ENCODE measurements at regions not wholly inside any gene's neighbourhood (a gene's known extent, or its start where the extent isn't known, plus 50 kb on each side); places are given as distances from the start of the nearest gene placed in this dataset.

DNA sequence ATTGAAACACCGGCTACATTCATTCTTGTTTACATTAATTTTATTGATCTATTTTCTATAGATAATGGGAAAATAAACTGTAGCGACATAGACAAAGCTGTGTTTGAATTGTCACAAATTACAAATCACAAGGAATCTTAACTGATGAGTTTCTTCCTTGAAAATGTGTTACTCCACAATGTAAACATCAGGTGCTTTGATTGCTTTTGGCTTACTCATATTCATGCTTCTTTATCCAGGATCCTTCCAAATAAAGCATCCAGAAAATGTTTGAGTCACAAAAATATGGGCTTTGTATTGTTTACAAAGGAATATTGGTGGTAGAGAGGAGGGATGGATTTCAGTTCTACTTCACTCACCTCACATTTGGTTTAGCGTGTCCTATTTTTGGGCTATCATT, 64.0 kb downstream of the BMP2 start:
- no peak overlapping the region for H3K4me3 ChIP-seq (ENCODE audit: low read depth in 1 of 2, low read length in 2 of 2)
- no peaks in the 10 kb centered on the region for H3K36me3 ChIP-seq (ENCODE audit: control insufficient read depth in 1 of 2, insufficient read depth in 2 of 2, low read length in 2 of 2)
- no peak overlapping the region for H3K27ac ChIP-seq (ENCODE audit: low read depth, low read length)
- no peaks in the 10 kb centered on the region for H3K4me1 ChIP-seq (ENCODE audit: control insufficient read depth in 1 of 2, insufficient read depth in 2 of 2, low read length in 2 of 2)
- no peaks in the 10 kb centered on the region for H3K27me3 ChIP-seq (ENCODE audit: control insufficient read depth in 1 of 2, insufficient read depth in 2 of 2, low read length in 2 of 2)
- no peaks in the 10 kb centered on the region for H3K9me3 ChIP-seq (ENCODE audit: control insufficient read depth in 1 of 2, low read length in 2 of 2)
- no peak overlapping the region for H3K9ac ChIP-seq (ENCODE audit: low read depth in 1 of 2, low read length in 2 of 2)

DNA sequence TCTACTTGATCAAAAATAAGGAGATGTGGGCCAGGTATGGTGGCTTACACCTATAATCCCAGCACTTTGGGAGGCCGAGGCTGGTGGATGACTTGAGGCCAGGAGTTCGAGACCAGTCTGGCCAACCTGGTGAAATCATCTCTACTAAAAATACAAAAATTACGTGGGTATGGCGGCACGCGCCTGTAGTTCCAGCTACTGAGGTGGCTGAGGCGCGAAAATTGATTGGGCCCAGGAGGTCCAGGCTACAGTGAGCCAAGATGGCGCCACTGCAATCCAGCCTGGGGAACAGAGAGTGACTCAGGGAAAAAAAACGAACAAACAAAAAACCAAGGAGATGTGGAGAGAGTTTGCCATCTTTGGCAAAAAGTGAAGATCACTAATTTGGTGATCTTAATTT, 65.3 kb downstream of the BMP2 start:
- H3K27me3 ChIP-seq (ENCODE audit: control insufficient read depth in 1 of 2, insufficient read depth in 2 of 2, low read length in 2 of 2) = no peaks in the 10 kb centered on the region
- no peaks in the 10 kb centered on the region for H3K9me3 ChIP-seq (ENCODE audit: control insufficient read depth in 1 of 2, low read length in 2 of 2)
- H3K9ac ChIP-seq (ENCODE audit: low read depth in 1 of 2, low read length in 2 of 2) = no peak overlapping the region
- no peaks in the 10 kb centered on the region for H3K4me1 ChIP-seq (ENCODE audit: control insufficient read depth in 1 of 2, insufficient read depth in 2 of 2, low read length in 2 of 2)
- no peaks in the 10 kb centered on the region for H3K36me3 ChIP-seq (ENCODE audit: control insufficient read depth in 1 of 2, insufficient read depth in 2 of 2, low read length in 2 of 2)
- no peak overlapping the region for H3K27ac ChIP-seq (ENCODE audit: low read depth, low read length)
- H3K4me3 ChIP-seq (ENCODE audit: low read depth in 1 of 2, low read length in 2 of 2) = no peak overlapping the region

DNA sequence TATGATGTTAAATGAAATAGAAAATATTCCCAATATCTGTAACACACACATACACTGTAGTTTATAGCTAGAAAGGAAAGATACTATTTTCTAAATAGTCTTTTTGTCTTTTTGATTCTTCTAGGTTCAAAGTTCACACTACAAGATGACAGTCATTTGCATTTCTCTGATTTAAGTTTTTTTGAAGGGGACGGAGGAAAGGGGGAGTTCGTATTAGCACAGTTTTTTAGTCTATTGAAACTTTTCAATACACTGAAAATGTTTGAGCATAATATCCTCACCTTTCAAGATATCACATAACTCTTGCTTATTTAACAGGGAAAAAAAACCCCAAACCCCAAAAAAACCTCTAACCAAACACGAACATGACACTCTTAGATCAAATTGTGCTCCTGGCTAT, 68.1 kb downstream of the BMP2 start:
- Histone ChIP-seq H3K36me3 (ENCODE audit: control insufficient read depth in 1 of 2, insufficient read depth in 2 of 2, low read length in 2 of 2) (no peaks in the 10 kb centered on the region), H3K9me3 (ENCODE audit: control insufficient read depth in 1 of 2, low read length in 2 of 2) (no peaks in the 10 kb centered on the region), H3K9ac (ENCODE audit: low read depth in 1 of 2, low read length in 2 of 2) (no peak overlapping the region), H3K27ac (ENCODE audit: low read depth, low read length) (no peak overlapping the region), H3K4me1 (ENCODE audit: control insufficient read depth in 1 of 2, insufficient read depth in 2 of 2, low read length in 2 of 2) (no peaks in the 10 kb centered on the region), H3K4me3 (ENCODE audit: low read depth in 1 of 2, low read length in 2 of 2) (no peak overlapping the region), H3K27me3 (ENCODE audit: control insufficient read depth in 1 of 2, insufficient read depth in 2 of 2, low read length in 2 of 2) (no peaks in the 10 kb centered on the region)

DNA sequence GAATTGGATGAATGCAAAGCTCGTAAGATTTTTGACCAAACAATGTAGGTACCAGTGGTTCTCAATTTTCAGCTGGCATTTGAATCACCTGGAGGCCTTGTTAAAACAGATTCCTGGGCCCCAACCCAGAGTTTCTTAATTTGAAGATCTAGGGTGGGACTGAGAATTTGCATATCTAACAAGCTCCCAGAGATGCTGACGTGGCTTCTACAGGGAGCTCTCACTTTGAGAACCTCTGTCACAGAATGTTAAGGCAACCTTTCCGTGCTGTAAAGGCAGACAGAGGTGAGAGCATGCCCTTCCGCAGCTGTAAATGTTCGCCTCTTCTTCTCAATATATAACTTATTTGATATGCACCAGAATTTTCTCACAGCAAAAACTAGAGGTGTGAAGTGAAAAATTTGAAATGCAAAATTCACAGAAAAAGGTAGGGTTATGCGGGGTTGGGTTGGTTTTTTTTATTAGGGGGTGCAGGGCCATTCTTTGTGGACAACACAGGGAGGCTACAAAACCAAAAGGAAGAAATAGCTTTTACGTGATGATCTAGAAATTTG, 69.4 kb downstream of the BMP2 start:
- no peak overlapping the region for H3K9ac ChIP-seq (ENCODE audit: low read depth in 1 of 2, low read length in 2 of 2)
- no peaks in the 10 kb centered on the region for H3K27me3 ChIP-seq (ENCODE audit: control insufficient read depth in 1 of 2, insufficient read depth in 2 of 2, low read length in 2 of 2)
- H3K36me3 ChIP-seq (ENCODE audit: control insufficient read depth in 1 of 2, insufficient read depth in 2 of 2, low read length in 2 of 2) = no peaks in the 10 kb centered on the region

DNA sequence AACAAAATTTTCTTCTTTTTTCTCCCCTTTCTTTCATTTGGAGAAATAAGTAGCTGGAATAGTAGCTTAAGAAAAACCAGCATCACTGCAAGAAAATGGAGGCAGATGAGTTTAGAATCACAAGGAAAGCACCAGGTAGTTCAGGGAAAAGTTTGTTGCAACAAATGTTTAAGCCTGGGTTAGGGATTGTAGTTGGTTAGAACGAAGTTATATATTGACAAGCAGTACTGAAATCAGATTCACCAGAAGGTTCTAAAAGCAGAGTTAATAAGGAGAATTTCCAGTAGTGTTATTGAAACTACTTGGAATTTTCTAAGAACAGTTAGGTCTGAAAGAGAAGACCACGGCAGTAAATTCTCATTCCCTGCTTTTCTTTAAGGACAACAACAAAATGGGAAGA, 70.2 kb downstream of the BMP2 start:
- Histone ChIP-seq H3K4me1 (ENCODE audit: control insufficient read depth in 1 of 2, insufficient read depth in 2 of 2, low read length in 2 of 2) (no peaks in the 10 kb centered on the region), H3K9me3 (ENCODE audit: control insufficient read depth in 1 of 2, low read length in 2 of 2) (no peaks in the 10 kb centered on the region), H3K27me3 (ENCODE audit: control insufficient read depth in 1 of 2, insufficient read depth in 2 of 2, low read length in 2 of 2) (no peaks in the 10 kb centered on the region), H3K36me3 (ENCODE audit: control insufficient read depth in 1 of 2, insufficient read depth in 2 of 2, low read length in 2 of 2) (no peaks in the 10 kb centered on the region), H3K4me3 (ENCODE audit: low read depth in 1 of 2, low read length in 2 of 2) (no peak overlapping the region), H3K27ac (ENCODE audit: low read depth, low read length) (no peak overlapping the region), H3K9ac (ENCODE audit: low read depth in 1 of 2, low read length in 2 of 2) (no peak overlapping the region)

More for the DNA sequence above, 69.4 kb downstream of the BMP2 start:
- H3K4me3 ChIP-seq (ENCODE audit: low read depth in 1 of 2, low read length in 2 of 2) = no peak overlapping the region
- no peaks in the 10 kb centered on the region for H3K4me1 ChIP-seq (ENCODE audit: control insufficient read depth in 1 of 2, insufficient read depth in 2 of 2, low read length in 2 of 2)
- H3K9me3 ChIP-seq (ENCODE audit: control insufficient read depth in 1 of 2, low read length in 2 of 2) = no peaks in the 10 kb centered on the region
- H3K27ac ChIP-seq (ENCODE audit: low read depth, low read length) = no peak overlapping the region

DNA sequence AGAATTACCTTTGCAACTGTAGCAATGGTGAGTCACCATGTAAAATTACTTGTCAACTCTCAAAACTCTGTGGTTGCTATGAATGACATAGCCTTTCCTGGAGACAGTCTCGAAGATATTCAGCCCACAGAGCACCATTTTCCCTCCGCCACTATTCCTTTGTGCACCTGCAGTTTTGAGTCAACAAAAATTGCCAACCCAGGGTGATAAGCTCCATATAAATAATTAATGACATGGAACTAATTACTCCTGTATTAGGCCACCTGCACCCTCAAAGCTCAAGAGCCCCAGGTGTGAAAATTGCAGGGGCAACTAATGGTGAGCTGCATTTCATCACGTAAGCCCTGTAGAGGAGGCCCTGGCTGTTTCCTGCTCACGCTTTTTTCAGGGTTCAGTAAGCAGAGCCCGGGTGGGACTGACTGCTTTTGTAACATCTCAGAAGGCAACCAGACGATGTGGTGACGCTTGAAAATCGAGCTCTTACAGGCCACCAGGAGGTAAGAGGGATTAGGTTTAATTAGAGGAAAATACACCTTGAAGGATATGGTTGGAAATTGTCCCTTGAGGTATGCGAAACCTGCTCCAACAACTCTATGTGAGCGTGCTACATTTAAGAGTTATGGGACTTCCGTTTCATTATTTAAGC, 70.8 kb downstream of the BMP2 start:
- no peaks in the 10 kb centered on the region for H3K36me3 ChIP-seq (ENCODE audit: control insufficient read depth in 1 of 2, insufficient read depth in 2 of 2, low read length in 2 of 2)
- no peaks in the 10 kb centered on the region for H3K27me3 ChIP-seq (ENCODE audit: control insufficient read depth in 1 of 2, insufficient read depth in 2 of 2, low read length in 2 of 2)
- no peak overlapping the region for H3K27ac ChIP-seq (ENCODE audit: low read depth, low read length)
- H3K9ac ChIP-seq (ENCODE audit: low read depth in 1 of 2, low read length in 2 of 2) = no peak overlapping the region
- no peaks in the 10 kb centered on the region for H3K4me1 ChIP-seq (ENCODE audit: control insufficient read depth in 1 of 2, insufficient read depth in 2 of 2, low read length in 2 of 2)
- no peak overlapping the region for H3K4me3 ChIP-seq (ENCODE audit: low read depth in 1 of 2, low read length in 2 of 2)
- no peaks in the 10 kb centered on the region for H3K9me3 ChIP-seq (ENCODE audit: control insufficient read depth in 1 of 2, low read length in 2 of 2)

DNA sequence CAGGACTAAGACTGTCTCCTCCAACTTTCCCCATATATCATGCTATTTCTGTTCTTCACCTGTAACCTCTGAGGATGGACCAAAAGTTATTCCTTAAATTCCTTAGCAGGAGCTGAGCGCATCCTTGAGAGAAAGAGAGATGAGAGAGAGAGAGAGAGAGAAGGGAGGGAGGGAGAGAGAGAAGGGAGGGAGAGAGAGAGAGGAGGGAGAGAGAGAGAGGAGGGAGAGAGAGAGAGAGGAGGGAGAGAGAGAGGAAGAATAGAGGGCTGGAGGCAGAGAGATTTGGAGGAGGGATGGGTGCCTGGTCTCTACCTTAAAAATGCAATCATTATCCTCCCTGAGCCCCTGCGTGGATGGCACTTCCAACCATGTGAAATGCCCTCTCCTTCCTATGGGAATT, 73.6 kb downstream of the BMP2 start:
- H3K36me3 ChIP-seq (ENCODE audit: control insufficient read depth in 1 of 2, insufficient read depth in 2 of 2, low read length in 2 of 2) = no peaks in the 10 kb centered on the region
- no peaks in the 10 kb centered on the region for H3K27me3 ChIP-seq (ENCODE audit: control insufficient read depth in 1 of 2, insufficient read depth in 2 of 2, low read length in 2 of 2)
- no peak overlapping the region for H3K4me3 ChIP-seq (ENCODE audit: low read depth in 1 of 2, low read length in 2 of 2)

DNA sequence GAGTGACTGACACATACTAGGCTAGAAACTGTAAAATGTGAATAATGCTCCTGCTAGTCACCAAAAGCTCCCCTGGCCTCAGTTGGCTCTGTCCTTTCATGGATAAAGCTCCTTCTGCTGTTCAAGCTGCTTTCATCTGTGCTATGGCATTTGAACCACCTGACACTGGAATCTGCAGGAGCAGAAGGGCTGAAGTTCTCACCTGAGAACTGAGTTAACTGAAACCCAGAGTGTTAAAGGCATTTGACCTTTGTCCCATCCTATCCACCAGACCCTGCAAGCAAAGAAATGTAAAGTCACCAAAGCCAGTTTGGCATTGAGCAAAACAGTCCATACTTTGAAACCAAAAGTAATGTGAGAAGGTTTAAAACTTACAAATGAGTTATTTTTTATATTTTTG, 77.7 kb downstream of the BMP2 start:
- Histone ChIP-seq H3K9ac (ENCODE audit: low read depth in 1 of 2, low read length in 2 of 2) (no peak overlapping the region), H3K9me3 (ENCODE audit: control insufficient read depth in 1 of 2, low read length in 2 of 2) (no peaks in the 10 kb centered on the region), H3K4me1 (ENCODE audit: control insufficient read depth in 1 of 2, insufficient read depth in 2 of 2, low read length in 2 of 2) (no peaks in the 10 kb centered on the region), H3K36me3 (ENCODE audit: control insufficient read depth in 1 of 2, insufficient read depth in 2 of 2, low read length in 2 of 2) (no peaks in the 10 kb centered on the region), H3K27me3 (ENCODE audit: control insufficient read depth in 1 of 2, insufficient read depth in 2 of 2, low read length in 2 of 2) (no peaks in the 10 kb centered on the region), H3K27ac (ENCODE audit: low read depth, low read length) (no peak overlapping the region), H3K4me3 (ENCODE audit: low read depth in 1 of 2, low read length in 2 of 2) (no peak overlapping the region)

More for the DNA sequence above, 73.6 kb downstream of the BMP2 start:
- Histone ChIP-seq H3K4me1 (ENCODE audit: control insufficient read depth in 1 of 2, insufficient read depth in 2 of 2, low read length in 2 of 2) (no peaks in the 10 kb centered on the region), H3K9me3 (ENCODE audit: control insufficient read depth in 1 of 2, low read length in 2 of 2) (no peaks in the 10 kb centered on the region), H3K9ac (ENCODE audit: low read depth in 1 of 2, low read length in 2 of 2) (no peak overlapping the region), H3K27ac (ENCODE audit: low read depth, low read length) (no peak overlapping the region)

DNA sequence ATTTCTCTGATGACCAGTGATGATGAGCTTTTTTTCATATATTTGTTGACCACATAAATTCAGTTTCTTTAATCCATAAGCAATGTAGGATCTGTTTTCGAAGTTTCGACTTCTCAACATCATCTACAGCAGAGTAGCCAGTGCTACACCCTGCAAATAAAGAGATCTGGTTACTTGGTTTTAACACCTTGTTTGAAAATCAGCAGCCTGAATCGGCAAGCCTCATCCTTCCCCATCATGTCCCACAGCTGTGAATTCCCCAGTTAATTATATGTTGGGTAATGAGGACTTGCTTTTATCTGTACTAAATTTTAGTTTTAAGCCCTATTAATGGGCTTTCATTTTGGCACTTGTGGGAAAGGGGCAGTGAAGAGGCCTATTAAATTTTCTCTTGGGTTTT, 80.6 kb downstream of the BMP2 start:
- no peaks in the 10 kb centered on the region for H3K27me3 ChIP-seq (ENCODE audit: control insufficient read depth in 1 of 2, insufficient read depth in 2 of 2, low read length in 2 of 2)
- H3K9ac ChIP-seq (ENCODE audit: low read depth in 1 of 2, low read length in 2 of 2) = no peak overlapping the region
- H3K36me3 ChIP-seq (ENCODE audit: control insufficient read depth in 1 of 2, insufficient read depth in 2 of 2, low read length in 2 of 2) = no peaks in the 10 kb centered on the region
- no peaks in the 10 kb centered on the region for H3K9me3 ChIP-seq (ENCODE audit: control insufficient read depth in 1 of 2, low read length in 2 of 2)
- no peaks in the 10 kb centered on the region for H3K4me1 ChIP-seq (ENCODE audit: control insufficient read depth in 1 of 2, insufficient read depth in 2 of 2, low read length in 2 of 2)
- H3K4me3 ChIP-seq (ENCODE audit: low read depth in 1 of 2, low read length in 2 of 2) = no peak overlapping the region
- H3K27ac ChIP-seq (ENCODE audit: low read depth, low read length) = no peak overlapping the region

DNA sequence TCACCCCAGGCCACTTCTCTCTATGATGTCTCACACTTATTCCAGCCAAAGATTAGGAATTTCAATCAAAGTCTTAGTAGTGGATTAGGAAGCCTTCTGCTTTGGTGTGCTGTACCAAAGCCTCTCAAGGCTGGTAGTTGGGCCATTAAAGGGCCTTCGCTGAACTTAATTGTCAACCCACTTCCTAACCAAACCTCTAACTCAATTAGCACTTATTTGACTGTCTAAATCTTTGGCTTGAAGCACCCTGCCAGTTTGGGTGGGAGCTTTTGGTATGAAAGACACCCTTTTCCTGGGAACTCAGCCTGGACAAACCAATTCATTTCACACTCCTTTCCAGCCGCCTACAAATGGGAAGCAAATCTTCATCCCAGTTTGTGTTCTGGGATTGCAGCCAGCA, 81.5 kb downstream of the BMP2 start:
- H3K4me1 ChIP-seq (ENCODE audit: control insufficient read depth in 1 of 2, insufficient read depth in 2 of 2, low read length in 2 of 2) = no peaks in the 10 kb centered on the region
- H3K9ac ChIP-seq (ENCODE audit: low read depth in 1 of 2, low read length in 2 of 2) = no peak overlapping the region
- no peaks in the 10 kb centered on the region for H3K36me3 ChIP-seq (ENCODE audit: control insufficient read depth in 1 of 2, insufficient read depth in 2 of 2, low read length in 2 of 2)
- no peaks in the 10 kb centered on the region for H3K9me3 ChIP-seq (ENCODE audit: control insufficient read depth in 1 of 2, low read length in 2 of 2)
- H3K27ac ChIP-seq (ENCODE audit: low read depth, low read length) = no peak overlapping the region
- H3K27me3 ChIP-seq (ENCODE audit: control insufficient read depth in 1 of 2, insufficient read depth in 2 of 2, low read length in 2 of 2) = no peaks in the 10 kb centered on the region
- H3K4me3 ChIP-seq (ENCODE audit: low read depth in 1 of 2, low read length in 2 of 2) = no peak overlapping the region

All from duodenal mucosa (tissue), 2 donors.